ENCODE measurements at regions not wholly inside any gene's neighbourhood (a gene's known extent, or its start where the extent isn't known, plus 50 kb on each side); places are given as distances from the start of the nearest gene placed in this dataset.

GRCh38 chr16:80893686-80894085, 89.3 kb upstream of the CDYL2 start:
- TF ChIP-seq CTCF (IDR thresholded peaks at IDR 0.05; ENCODE audit: low read depth, low read length): no peak
- no peak for TF ChIP-seq MYC (IDR thresholded peaks at IDR 0.05; ENCODE audit: low read depth, low read length)
- no peak for TF ChIP-seq POLR2A (IDR thresholded peaks at IDR 0.05; ENCODE audit: extremely low read depth, insufficient read length)

All from NB4 (cell line).